ENCODE measurements at regions not wholly inside any gene's neighbourhood (a gene's known extent, or its start where the extent isn't known, plus 50 kb on each side); places are given as distances from the start of the nearest gene placed in this dataset.

DNA sequence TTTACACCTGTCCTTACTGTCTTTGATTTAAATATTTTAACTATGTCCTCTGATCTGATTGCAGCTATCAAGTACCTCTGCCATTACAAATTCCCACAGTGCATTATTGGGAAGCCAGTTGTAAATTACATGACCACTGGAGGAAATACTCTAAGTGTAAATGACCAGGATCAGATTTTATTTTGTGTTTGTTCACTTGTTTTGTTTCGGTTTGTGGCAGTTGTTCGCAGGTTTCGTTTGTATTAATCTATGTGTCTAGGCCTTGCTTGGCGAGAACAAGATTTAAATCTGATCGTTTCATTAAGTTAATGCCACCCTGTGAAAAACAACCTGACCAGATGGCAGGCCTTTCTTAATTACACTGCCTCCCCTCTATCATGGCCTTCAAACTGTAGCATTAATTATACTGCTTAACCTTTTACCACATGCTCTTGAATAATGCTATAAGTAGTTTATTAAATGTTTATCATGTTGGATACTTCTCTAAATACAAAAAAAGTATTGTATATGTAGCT is 990.1 kb downstream of the TMTC2 start:
- Mint-ChIP-seq H3K27ac (ENCODE audit: low read depth, unreplicated experiment) (no peak overlapping the region), H3K4me1 (ENCODE audit: insufficient read depth, unreplicated experiment) (no peaks in the 10 kb centered on the region), H3K36me3 (ENCODE audit: insufficient read depth, unreplicated experiment) (no peaks in the 10 kb centered on the region), H3K9me3 (ENCODE audit: unreplicated experiment) (no peaks in the 10 kb centered on the region), H3K27me3 (ENCODE audit: insufficient read depth, unreplicated experiment) (no peaks in the 10 kb centered on the region), H3K4me3 (ENCODE audit: unreplicated experiment) (no peak overlapping the region)
- no peak for DNase-seq (ENCODE audit: unreplicated experiment)
- intact Hi-C loops (cut with micrococcal nuclease), result no loop called here
- POLR2A ChIA-PET, result no interaction called here
- CTCF ChIA-PET, result no interaction called here
- no TSS peak for BruUV-seq (replicated peaks)
- TF ChIP-seq, protein P1, sequence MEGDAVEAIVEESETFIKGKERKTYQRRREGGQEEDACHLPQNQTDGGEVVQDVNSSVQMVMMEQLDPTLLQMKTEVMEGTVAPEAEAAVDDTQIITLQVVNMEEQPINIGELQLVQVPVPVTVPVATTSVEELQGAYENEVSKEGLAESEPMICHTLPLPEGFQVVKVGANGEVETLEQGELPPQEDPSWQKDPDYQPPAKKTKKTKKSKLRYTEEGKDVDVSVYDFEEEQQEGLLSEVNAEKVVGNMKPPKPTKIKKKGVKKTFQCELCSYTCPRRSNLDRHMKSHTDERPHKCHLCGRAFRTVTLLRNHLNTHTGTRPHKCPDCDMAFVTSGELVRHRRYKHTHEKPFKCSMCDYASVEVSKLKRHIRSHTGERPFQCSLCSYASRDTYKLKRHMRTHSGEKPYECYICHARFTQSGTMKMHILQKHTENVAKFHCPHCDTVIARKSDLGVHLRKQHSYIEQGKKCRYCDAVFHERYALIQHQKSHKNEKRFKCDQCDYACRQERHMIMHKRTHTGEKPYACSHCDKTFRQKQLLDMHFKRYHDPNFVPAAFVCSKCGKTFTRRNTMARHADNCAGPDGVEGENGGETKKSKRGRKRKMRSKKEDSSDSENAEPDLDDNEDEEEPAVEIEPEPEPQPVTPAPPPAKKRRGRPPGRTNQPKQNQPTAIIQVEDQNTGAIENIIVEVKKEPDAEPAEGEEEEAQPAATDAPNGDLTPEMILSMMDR (IDR thresholded peaks at IDR 0.05; ENCODE audit: unreplicated experiment), result no peak

DNA sequence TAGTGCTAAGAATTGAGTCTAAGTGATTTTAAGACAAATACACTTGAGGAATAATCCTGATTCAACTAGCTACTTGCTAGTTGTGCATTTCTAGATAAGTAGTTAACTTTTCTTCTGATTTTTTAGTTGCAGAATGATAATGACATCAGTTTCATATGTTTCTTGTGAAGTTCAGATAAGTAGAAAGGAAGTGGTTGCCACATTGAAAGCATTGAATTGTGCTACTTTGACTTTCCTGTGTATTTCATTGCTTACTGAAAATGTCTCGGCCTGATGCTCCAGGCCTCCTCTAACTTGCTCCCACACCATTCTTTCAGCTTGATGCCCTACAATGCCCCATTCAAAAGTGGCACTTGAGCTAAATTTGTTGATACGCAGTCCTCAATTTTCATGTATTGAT is 980.0 kb downstream of the TMTC2 start:
- POLR2A ChIA-PET, result interaction anchor here (0.6 kb wide), 2 partner anchors 23 to 820 kb away, joined by 3 to 4 read pairs; no protein-coding TSS in a partner anchor
- intact Hi-C loops (cut with micrococcal nuclease), result no loop called here
- Mint-ChIP-seq H3K27me3 (ENCODE audit: insufficient read depth, unreplicated experiment) (no peaks in the 10 kb centered on the region), H3K27ac (ENCODE audit: low read depth, unreplicated experiment) (no peak overlapping the region), H3K4me3 (ENCODE audit: unreplicated experiment) (no peak overlapping the region), H3K9me3 (ENCODE audit: unreplicated experiment) (no peaks in the 10 kb centered on the region), H3K36me3 (ENCODE audit: insufficient read depth, unreplicated experiment) (no peaks in the 10 kb centered on the region), H3K4me1 (ENCODE audit: insufficient read depth, unreplicated experiment) (no peaks in the 10 kb centered on the region)
- BruUV-seq (replicated peaks), result no TSS peak
- TF ChIP-seq, protein P1 (IDR thresholded peaks at IDR 0.05; ENCODE audit: unreplicated experiment), result no peak
- CTCF ChIA-PET, result no interaction called here
- DNase-seq (ENCODE audit: unreplicated experiment), result no peak

DNA sequence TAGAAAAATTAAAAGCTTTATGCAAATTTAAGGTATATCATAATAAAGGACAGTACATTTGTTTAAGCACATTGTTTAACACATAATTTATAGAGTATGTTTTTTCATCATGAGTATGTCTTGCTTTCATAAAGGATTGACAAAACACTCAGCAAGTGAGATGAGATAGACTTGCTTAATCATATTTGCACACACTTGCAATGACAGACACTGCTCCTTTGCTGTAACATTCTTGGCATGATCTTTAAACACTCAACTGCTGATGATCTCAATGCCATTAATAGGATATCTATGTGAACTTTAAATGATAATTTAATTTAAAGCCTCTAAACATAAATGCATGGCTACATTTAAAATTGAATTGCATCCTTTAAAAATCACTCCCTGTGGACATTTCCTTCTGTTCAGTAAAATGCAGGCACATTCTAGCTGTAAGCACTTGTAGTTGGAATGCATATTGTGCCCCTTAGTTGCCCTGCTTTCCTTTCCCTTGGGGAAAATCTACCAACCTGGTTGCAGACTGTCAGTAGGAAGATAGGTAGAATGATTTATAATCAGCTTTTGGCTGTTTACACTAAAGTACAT is 979.0 kb downstream of the TMTC2 start:
- TF ChIP-seq, protein P1 (IDR thresholded peaks at IDR 0.05; ENCODE audit: unreplicated experiment), result no peak
- Mint-ChIP-seq H3K27ac (ENCODE audit: low read depth, unreplicated experiment) (no peak overlapping the region), H3K4me1 (ENCODE audit: insufficient read depth, unreplicated experiment) (no peaks in the 10 kb centered on the region), H3K4me3 (ENCODE audit: unreplicated experiment) (no peak overlapping the region), H3K36me3 (ENCODE audit: insufficient read depth, unreplicated experiment) (no peaks in the 10 kb centered on the region), H3K9me3 (ENCODE audit: unreplicated experiment) (no peaks in the 10 kb centered on the region), H3K27me3 (ENCODE audit: insufficient read depth, unreplicated experiment) (no peaks in the 10 kb centered on the region)
- no peak for DNase-seq (ENCODE audit: unreplicated experiment)
- intact Hi-C loops (cut with micrococcal nuclease), result no loop called here
- BruUV-seq (replicated peaks), result no TSS peak
- POLR2A ChIA-PET, result no interaction called here
- CTCF ChIA-PET, result no interaction called here

DNA sequence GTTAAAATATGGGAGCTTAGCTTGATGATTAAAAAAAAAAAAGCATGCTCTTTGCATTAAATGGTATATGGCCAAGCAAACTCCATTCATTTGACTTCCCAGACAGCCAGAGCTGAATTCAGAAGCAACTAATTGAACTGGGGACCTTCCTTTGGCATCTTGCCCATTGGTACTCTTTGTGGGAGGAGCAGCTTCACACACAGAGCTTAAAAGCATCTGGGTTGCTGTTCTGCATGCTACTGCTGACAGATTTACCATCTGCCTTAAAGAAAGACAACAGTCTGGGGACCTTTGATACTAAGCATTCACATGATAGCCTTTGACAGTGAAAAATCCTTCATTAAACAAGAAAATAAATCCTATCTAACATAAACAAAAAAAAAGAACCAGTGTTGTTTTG is 977.9 kb downstream of the TMTC2 start:
- Mint-ChIP-seq H3K36me3 (ENCODE audit: insufficient read depth, unreplicated experiment) (no peaks in the 10 kb centered on the region), H3K9me3 (ENCODE audit: unreplicated experiment) (no peaks in the 10 kb centered on the region), H3K27me3 (ENCODE audit: insufficient read depth, unreplicated experiment) (no peaks in the 10 kb centered on the region), H3K27ac (ENCODE audit: low read depth, unreplicated experiment) (no peak overlapping the region), H3K4me1 (ENCODE audit: insufficient read depth, unreplicated experiment) (no peaks in the 10 kb centered on the region), H3K4me3 (ENCODE audit: unreplicated experiment) (no peak overlapping the region)
- TF ChIP-seq, protein P1 (IDR thresholded peaks at IDR 0.05; ENCODE audit: unreplicated experiment), result no peak
- peak; percentile 1 for DNase-seq (ENCODE audit: unreplicated experiment)
- no TSS peak for BruUV-seq (replicated peaks)
- CTCF ChIA-PET, result interaction anchor here (0.7 kb wide), 1 partner anchor 99 kb away, joined by 3 read pairs; no protein-coding TSS in a partner anchor
- intact Hi-C loops (cut with micrococcal nuclease), result no loop called here
- POLR2A ChIA-PET, result no interaction called here

All from MCF 10A (cell line).